Uterus (tissue), 2 donors: ENCODE measurements at regions not wholly inside any gene's neighbourhood (a gene's known extent, or its start where the extent isn't known, plus 50 kb on each side); places are given as distances from the start of the nearest gene placed in this dataset.

Source experiments
- CTCF ChIP-seq, 4 experiments: fragments of 200-600 bp in 2 of 4; fragments of 450-650 bp in 2 of 4; sonication (generic) in 2 of 4; IDR thresholded peaks; one replicate each; pipeline ENCODE4 v1.5.1; 2016 to 2019; ENCODE audit warnings: antibody characterized with exemption in 4 of 4, mild to moderate bottlenecking in 2 of 4, moderate library complexity in 1 of 4
- POLR2A ChIP-seq, 2 donors: fragments of 450-650 bp; IDR thresholded peaks; one replicate each; pipeline ENCODE4 v1.6.1; 2016; ENCODE audit warnings: antibody characterized with exemption in 2 of 2, mild to moderate bottlenecking in 1 of 2, moderate library complexity in 1 of 2

GRCh38 chr14:43165651-43166050, 1341.4 kb downstream of the FSCB start:
- TF ChIP-seq CTCF (IDR thresholded peaks at IDR 0.05) (no peak), POLR2A (IDR thresholded peaks at IDR 0.05) (no peak)
